A673 (cell line): ENCODE measurements at regions not wholly inside any gene's neighbourhood (a gene's known extent, or its start where the extent isn't known, plus 50 kb on each side); places are given as distances from the start of the nearest gene placed in this dataset.

Experiments
- BruUV-seq: library from RNA; stranded (reverse); fragments of 400-500 nt; replicated peaks from 2 replicates; lab custom pipeline; 2021; lab: Mats Ljungman, UMichigan
- CTCF ChIA-PET: fragments of 300-600 bp; sonication (Branson Sonifier 250); formaldehyde crosslinking; loops from one replicate; lab custom pipeline; 2022; ENCODE audit warnings: antibody characterized with exemption; lab: Charles Lee
- POLR2A ChIA-PET: fragments of 300-600 bp; sonication (Branson Sonifier 250); formaldehyde crosslinking; loops from one replicate; lab custom pipeline; 2022; ENCODE audit warnings: antibody characterized with exemption; ENCODE audit not compliant: low non-redundant PET; lab: Charles Lee
- DNase-seq: peaks from one replicate; pipeline ENCODE4 v3.0.0-alpha.2; 2015; ENCODE audit warnings: low spot score
- H3K27ac ChIP-seq: fragments of 200-600 bp; sonication (generic); 2 replicates; pipeline ENCODE4 v1.5.1; 2016; ENCODE audit warnings: mixed run types, low read depth, mild to moderate bottlenecking, mixed read lengths, antibody characterized with exemption, low read length; ENCODE audit not compliant: poor library complexity, severe bottlenecking
- H3K27me3 ChIP-seq: fragments of 200-600 bp; sonication (generic); replicated peaks from 2 replicates; pipeline ENCODE4 v1.6.1; 2017; ENCODE audit warnings: mixed run types, low read depth, mild to moderate bottlenecking, mixed read lengths, antibody characterized with exemption, low read length; ENCODE audit not compliant: insufficient read depth, poor library complexity
- H3K36me3 ChIP-seq: fragments of 200-600 bp; sonication (generic); 2 replicates; pipeline ENCODE4 v1.6.1; 2016; ENCODE audit warnings: mixed run types, mild to moderate bottlenecking, mixed read lengths, antibody characterized with exemption, low read length; ENCODE audit not compliant: insufficient read depth, poor library complexity, severe bottlenecking
- H3K4me1 ChIP-seq: fragments of 200-600 bp; sonication (generic); 2 replicates; pipeline ENCODE4 v1.6.1; 2017; ENCODE audit warnings: mixed run types, mild to moderate bottlenecking, mixed read lengths, antibody characterized with exemption, low read length; ENCODE audit not compliant: insufficient read depth, poor library complexity, severe bottlenecking
- H3K4me3 ChIP-seq: fragments of 200-600 bp; sonication (generic); 2 replicates; pipeline ENCODE4 v1.5.1; 2016; ENCODE audit warnings: low read depth, mixed run types, mild to moderate bottlenecking, mixed read lengths, low read length; ENCODE audit not compliant: poor library complexity, severe bottlenecking
- H3K9me3 ChIP-seq: fragments of 200-600 bp; sonication (generic); 2 replicates; pipeline ENCODE4 v1.6.1; 2016; ENCODE audit warnings: mixed run types, low read depth, mild to moderate bottlenecking, mixed read lengths, antibody characterized with exemption, low read length; ENCODE audit not compliant: poor library complexity, severe bottlenecking
- CTCF ChIP-seq: fragments of 300-800, 200-600 bp; sonication (generic); conservative IDR thresholded peaks from 2 replicates; pipeline ENCODE4 v1.5.1; 2017; ENCODE audit warnings: low read depth, mild to moderate bottlenecking, antibody characterized with exemption, low read length, moderate library complexity, mixed read lengths
- EZH2 ChIP-seq: fragments of 200-600 bp; sonication (generic); IDR thresholded peaks from 2 replicates; pipeline ENCODE4 v1.6.1; 2017; ENCODE audit warnings: borderline replicate concordance, low read depth, mild to moderate bottlenecking, mixed read lengths, antibody characterized with exemption, low read length; ENCODE audit not compliant: poor library complexity, severe bottlenecking
- intact Hi-C: fragments of 100-400 bp; cut with micrococcal nuclease; formaldehyde crosslinking; loops from one replicate; pipeline ENCODE4 v1.10.0; 2022; ENCODE audit not compliant: unreplicated experiment

DNA sequence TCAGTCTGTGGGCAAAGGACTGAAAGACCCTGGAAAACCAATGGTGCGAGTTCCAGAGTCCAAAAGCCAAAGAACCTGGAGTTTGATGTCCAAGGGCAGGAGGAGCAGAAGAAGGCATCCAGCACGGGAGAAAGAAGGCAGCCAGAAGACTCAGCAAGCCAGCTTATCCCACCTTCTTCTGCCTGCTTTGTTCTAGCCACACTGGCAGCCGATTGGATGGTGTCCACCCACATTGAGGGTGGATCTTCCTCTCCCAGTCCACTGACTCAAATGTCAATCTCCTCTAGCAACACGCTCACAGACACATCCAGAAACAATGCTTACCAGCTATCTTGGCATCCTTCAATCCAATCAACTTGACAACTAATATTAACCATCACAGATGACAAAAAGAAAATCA, 57.2 kb upstream of the CAPRIN2 start:
- no peak for DNase-seq
- no peaks in the 10 kb centered on the region for H3K36me3 ChIP-seq
- H3K27me3 ChIP-seq, result no peaks in the 10 kb centered on the region
- intact Hi-C loops, result no loop called here
- no peaks in the 10 kb centered on the region for H3K4me1 ChIP-seq
- no TSS peak for BruUV-seq
- no peak overlapping the region for H3K27ac ChIP-seq
- CTCF ChIA-PET, result interaction anchor here (0.6 kb wide), 1 partner anchor 1501 kb away, joined by 3 read pairs; no protein-coding TSS in a partner anchor
- no peaks in the 10 kb centered on the region for H3K9me3 ChIP-seq
- POLR2A ChIA-PET, result no interaction called here
- TF ChIP-seq CTCF (no peak), EZH2 (no peak)
- no peak overlapping the region for H3K4me3 ChIP-seq

DNA sequence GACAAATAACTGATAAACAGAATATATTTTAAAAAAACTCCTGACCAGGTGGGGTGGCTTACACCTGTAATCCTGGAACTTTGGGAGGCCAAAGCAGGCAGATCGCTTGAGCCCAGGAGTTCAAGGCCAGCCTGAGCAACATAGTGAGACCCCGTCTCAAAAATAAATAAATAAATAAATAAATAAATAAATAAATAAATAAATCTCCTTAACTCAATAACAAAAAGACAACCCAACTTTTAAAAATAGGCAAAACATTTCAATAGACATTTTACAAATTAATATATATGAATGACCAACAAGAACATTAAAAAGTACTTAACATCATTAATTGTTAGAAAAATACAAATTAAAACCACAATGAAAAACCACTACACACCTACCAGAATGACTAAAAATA, 56.2 kb upstream of the CAPRIN2 start:
- no TSS peak for BruUV-seq
- no peaks in the 10 kb centered on the region for H3K27me3 ChIP-seq
- H3K4me1 ChIP-seq, result no peaks in the 10 kb centered on the region
- H3K27ac ChIP-seq, result no peak overlapping the region
- intact Hi-C loops, result no loop called here
- H3K4me3 ChIP-seq, result no peak overlapping the region
- CTCF ChIA-PET, result no interaction called here
- H3K9me3 ChIP-seq, result no peaks in the 10 kb centered on the region
- no peaks in the 10 kb centered on the region for H3K36me3 ChIP-seq
- TF ChIP-seq CTCF (no peak), EZH2 (no peak)
- DNase-seq, result no peak
- POLR2A ChIA-PET, result no interaction called here

- no peaks in the 10 kb centered on the region for H3K9me3 ChIP-seq
- TF ChIP-seq EZH2, result no peak
- TF ChIP-seq CTCF, result no peak; the same call in none of the 2 replicates
- no peak for DNase-seq
- H3K27ac ChIP-seq, result no peak overlapping the region
- no TSS peak for BruUV-seq
- no peaks in the 10 kb centered on the region for H3K36me3 ChIP-seq
- H3K27me3 ChIP-seq, result no peaks in the 10 kb centered on the region
- no peak overlapping the region for H3K4me3 ChIP-seq
- CTCF ChIA-PET, result no interaction called here
- H3K4me1 ChIP-seq, result no peaks in the 10 kb centered on the region
- intact Hi-C loops, result loop anchor here (2.0 to 10.0 kb wide), 5 partner anchors 55 to 1493 kb away; no protein-coding TSS in a partner anchor
- POLR2A ChIA-PET, result no interaction called here
These were observed 52.9 kb upstream of the CAPRIN2 start for GRCh38 chr12:30807695-30808034.
